Gastrocnemius medialis (tissue), 4 donors: ENCODE measurements at regions not wholly inside any gene's neighbourhood (a gene's known extent, or its start where the extent isn't known, plus 50 kb on each side); places are given as distances from the start of the nearest gene placed in this dataset.
A peak's percentile ranks its signal among the peaks of the same experiment; 100 is the strongest.

Experiments
- ATAC-seq, 2 donors: fragments of 150-250 bp; one replicate each; pipeline ENCODE4 v1.9.1; 2016
- DNase-seq, 2 donors: peaks; one replicate each; pipeline ENCODE4 v3.0.0-alpha.2; 2019
- H3K27ac ChIP-seq, 4 donors: fragments of 200-600 bp; sonication (generic); 1 replicate in 1 of 4; 2 replicates in 3 of 4; pipeline ENCODE4 v1.5.1; 2016 to 2018; ENCODE audit warnings: mild to moderate bottlenecking in 2 of 4, moderate library complexity in 1 of 4
- H3K27me3 ChIP-seq, 3 donors: fragments of 200-600 bp; sonication (generic) in 2 of 3; 1 replicate in 1 of 3; 2 replicates in 2 of 3; pipeline versions ENCODE4 v1.5.1 to v1.6.0; 2016 to 2019; ENCODE audit warnings: mild to moderate bottlenecking in 1 of 3, moderate library complexity in 1 of 3
- H3K36me3 ChIP-seq, 2 donors: fragments of 200-600 bp; sonication (generic) in 1 of 2; one replicate each; pipeline ENCODE4 v1.5.1; 2017 to 2018
- H3K4me1 ChIP-seq, 2 donors: fragments of 200-600 bp; sonication (generic) in 1 of 2; one replicate each; pipeline ENCODE4 v1.5.1; 2016 to 2017; ENCODE audit warnings: mild to moderate bottlenecking in 2 of 2
- H3K4me3 ChIP-seq, 4 donors: fragments of 200-600 bp; sonication (generic) in 3 of 4; 1 replicate in 1 of 4; 2 replicates in 3 of 4; pipeline ENCODE4 v1.5.1; 2016 to 2019; ENCODE audit warnings: mild to moderate bottlenecking in 2 of 4
- H3K9me3 ChIP-seq, 3 donors: fragments of 200-600 bp; sonication (generic) in 2 of 3; 1 replicate in 1 of 3; 2 replicates in 2 of 3; pipeline ENCODE4 v1.5.1; 2016 to 2019
- CTCF ChIP-seq, 5 experiments: fragments of 450-650 bp in 3 of 5; fragments of 200-600 bp in 2 of 5; sonication (generic) in 2 of 5; IDR thresholded peaks in 4 of 5; conservative IDR thresholded peaks in 1 of 5; 1 replicate in 4 of 5; 2 replicates in 1 of 5; pipeline ENCODE4 v1.5.1; 2016 to 2019; ENCODE audit warnings: antibody characterized with exemption in 5 of 5, mild to moderate bottlenecking in 3 of 5, moderate library complexity in 3 of 5
- POLR2A ChIP-seq, 2 donors: fragments of 450-650 bp; IDR thresholded peaks; one replicate each; pipeline ENCODE4 v1.6.1; 2017; ENCODE audit warnings: antibody characterized with exemption in 2 of 2, mild to moderate bottlenecking in 2 of 2, moderate library complexity in 2 of 2
- in situ Hi-C, 4 donors: fragments of 200-750 bp; cut with MboI; loops; one replicate each; pipeline versions ENCODE4 v1.15.0 to v1.8.0; 2017; ENCODE audit warnings: low sequenced_read_pairs in 4 of 4
- intact Hi-C: fragments of 100-400 bp; cut with DNase I; formaldehyde crosslinking; loops from one replicate; pipeline ENCODE4 v1.15.1; 2023; ENCODE audit warnings: low total_unique reads

DNA sequence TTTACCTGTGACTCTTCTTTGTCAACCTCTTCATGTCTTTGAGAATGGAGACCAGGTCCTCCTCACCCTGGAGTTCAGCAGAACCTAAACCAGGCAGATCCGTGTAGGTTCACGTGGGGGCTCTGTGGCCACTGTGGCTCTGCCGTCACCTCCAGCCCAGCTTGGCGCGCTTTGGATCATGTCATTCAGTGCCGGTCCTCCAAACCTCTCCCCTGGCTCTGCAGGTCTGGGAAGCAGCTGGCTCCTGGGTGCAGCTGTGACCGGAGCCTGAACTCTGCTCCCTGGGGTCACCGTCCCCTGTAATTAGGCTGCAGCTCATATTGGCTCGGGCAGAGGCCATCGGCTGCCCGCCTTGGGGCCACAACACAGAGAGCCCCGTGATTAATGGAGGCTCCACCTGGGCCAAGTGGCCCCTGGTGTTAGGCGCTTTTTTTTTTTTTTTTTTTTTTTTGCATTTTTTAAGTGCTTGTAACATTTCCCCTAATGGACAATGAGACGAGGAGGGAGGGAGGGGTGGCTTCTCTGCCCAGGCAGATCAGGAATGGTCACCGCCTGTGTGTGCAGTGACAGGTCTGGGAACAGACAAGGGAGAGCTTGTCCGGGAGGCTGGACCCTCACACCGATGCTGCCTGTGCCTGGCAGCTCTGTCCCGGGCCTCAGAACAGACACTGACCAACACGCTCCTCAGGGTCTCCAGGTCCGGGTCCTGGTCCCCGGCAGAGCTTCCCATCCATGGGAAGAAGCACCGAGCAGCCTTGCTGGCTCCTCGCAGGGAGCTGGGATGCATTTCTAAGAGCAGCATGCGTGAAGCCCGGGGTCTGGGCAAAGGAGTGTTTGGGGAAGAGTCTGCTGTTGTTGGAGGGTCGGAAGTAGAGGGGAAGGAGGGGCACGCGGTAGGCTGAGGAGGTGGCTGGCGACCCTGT lies 247.9 kb downstream of the SEC14L1 start:
- no peaks in the 10 kb centered on the region for H3K36me3 ChIP-seq
- TF ChIP-seq CTCF (IDR thresholded peaks at IDR 0.05 in 4 of 5, conservative IDR thresholded peaks at IDR 0.05 in 1 of 5) (no peak), POLR2A (IDR thresholded peaks at IDR 0.05) (no peak)
- no peaks in the 10 kb centered on the region for H3K27me3 ChIP-seq
- H3K27ac ChIP-seq, result peak overlapping the region; percentile 62 to 81 (median 76)
- intact Hi-C loops, result no loop called here
- peaks cover 80 to 96% of the 10 kb centered on the region in 2 donors for H3K4me1 ChIP-seq
- no peak for DNase-seq
- H3K9me3 ChIP-seq, result no peaks in the 10 kb centered on the region
- H3K4me3 ChIP-seq, result peak overlapping the region in 3 of 4 donors; percentile 14 to 34 (median 25)
- in situ Hi-C loops, result no loop called here
- no peak for ATAC-seq

GRCh38 chr17:77390870-77391269 lies 250.1 kb downstream of the SEC14L1 start:
- Histone ChIP-seq H3K4me1 (peaks cover 80 to 96% of the 10 kb centered on the region in 2 donors), H3K27ac (peak overlapping the region; percentile 39 to 93 (median 84)), H3K27me3 (no peaks in the 10 kb centered on the region), H3K36me3 (no peaks in the 10 kb centered on the region), H3K9me3 (no peaks in the 10 kb centered on the region), H3K4me3 (no peak overlapping the region)
- no peak for DNase-seq
- intact Hi-C loops (no loop called here), in situ Hi-C loops (no loop called here)
- no peak for ATAC-seq
- TF ChIP-seq CTCF (IDR thresholded peaks at IDR 0.05 in 4 of 5, conservative IDR thresholded peaks at IDR 0.05 in 1 of 5) (no peak), POLR2A (IDR thresholded peaks at IDR 0.05) (no peak)

GRCh38 chr17:77391668-77392375 lies 251.1 kb downstream of the SEC14L1 start:
- peaks cover 78 to 96% of the 10 kb centered on the region in 2 donors for H3K4me1 ChIP-seq
- H3K27ac ChIP-seq, result peak overlapping the region; percentile 67 to 93 (median 84)
- DNase-seq (peak in 1 of 2 donors; percentile 48), ATAC-seq (no peak)
- no peak overlapping the region for H3K4me3 ChIP-seq
- no peaks in the 10 kb centered on the region for H3K36me3 ChIP-seq
- no peak for TF ChIP-seq CTCF (IDR thresholded peaks at IDR 0.05 in 4 of 5, conservative IDR thresholded peaks at IDR 0.05 in 1 of 5)
- no peak for TF ChIP-seq POLR2A (IDR thresholded peaks at IDR 0.05)
- in situ Hi-C loops (no loop called here), intact Hi-C loops (no loop called here)
- no peaks in the 10 kb centered on the region for H3K9me3 ChIP-seq
- H3K27me3 ChIP-seq, result no peaks in the 10 kb centered on the region

GRCh38 chr17:77392376-77393273 lies 251.9 kb downstream of the SEC14L1 start:
- ATAC-seq, result no peak
- H3K27me3 ChIP-seq, result no peaks in the 10 kb centered on the region
- H3K36me3 ChIP-seq, result no peaks in the 10 kb centered on the region
- peak overlapping the region; percentile 67 to 93 (median 84) for H3K27ac ChIP-seq
- H3K4me1 ChIP-seq, result peaks cover 79 to 96% of the 10 kb centered on the region in 2 donors
- TF ChIP-seq CTCF (IDR thresholded peaks at IDR 0.05 in 4 of 5, conservative IDR thresholded peaks at IDR 0.05 in 1 of 5), result no peak
- no peak for TF ChIP-seq POLR2A (IDR thresholded peaks at IDR 0.05)
- no peaks in the 10 kb centered on the region for H3K9me3 ChIP-seq
- intact Hi-C loops (no loop called here), in situ Hi-C loops (no loop called here)
- DNase-seq, result peak in 1 of 2 donors; percentile 49
- peak overlapping the region in 1 of 4 donors; percentile 9 for H3K4me3 ChIP-seq
